ENCODE measurements at regions not wholly inside any gene's neighbourhood (a gene's known extent, or its start where the extent isn't known, plus 50 kb on each side); places are given as distances from the start of the nearest gene placed in this dataset.
"Not testable (repeated sequence)": the region's sequence is repeated elsewhere in the genome, so short reads cannot be mapped to it uniquely, and the experiment has no call there.

DNA sequence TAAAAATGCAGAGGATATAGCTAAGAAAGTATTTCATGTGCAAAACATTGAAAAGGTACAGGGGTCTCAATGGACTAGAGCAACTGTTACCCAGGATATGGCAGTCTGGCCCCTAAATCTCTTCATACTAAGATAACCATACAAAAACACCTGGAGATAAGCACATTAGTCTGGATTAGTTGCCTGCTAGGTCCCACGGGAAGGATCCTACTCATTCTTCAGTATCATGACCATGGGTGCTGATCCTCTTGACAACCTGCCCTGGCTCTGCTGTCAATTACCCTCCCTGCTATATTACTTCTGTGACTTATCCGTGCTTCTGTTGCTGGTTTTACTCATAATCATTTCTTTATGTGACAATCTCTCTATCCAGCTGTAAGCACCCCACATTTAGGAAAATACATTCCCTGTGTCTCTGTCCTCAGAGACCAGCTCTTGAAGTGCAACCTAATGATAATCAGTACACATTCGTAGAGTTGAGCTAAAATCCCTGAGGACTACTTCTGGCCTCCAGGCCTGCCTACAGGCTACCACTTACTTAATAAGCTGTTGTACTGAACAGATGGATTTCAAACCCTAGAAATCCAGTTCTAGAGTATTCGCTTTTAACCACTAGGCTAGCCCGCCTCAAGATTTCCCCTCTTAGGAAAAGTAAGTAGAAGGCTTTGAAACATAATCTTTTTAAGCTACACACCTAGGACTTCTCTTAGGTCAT, 190.5 kb upstream of the OR13F1 start:
- WGBS, 2 donors = 74 to 75% methylated on average over 5 of the region's 5 CpGs
- Histone ChIP-seq H3K36me3 (no peaks in the 10 kb centered on the region), H3K4me3 (no peak overlapping the region), H3K27ac (no peak overlapping the region), H3K4me1 (no peaks in the 10 kb centered on the region), H3K9me3 (no peaks in the 10 kb centered on the region), H3K27me3 (no peaks in the 10 kb centered on the region)
- ATAC-seq (ENCODE audit: low FRiP score in 2 of 2) (no peak), DNase-seq (no peak)
- TF ChIP-seq POLR2A (IDR thresholded peaks at IDR 0.05) (no peak), POLR2AphosphoS5 (IDR thresholded peaks at IDR 0.05) (no peak), EP300 (IDR thresholded peaks at IDR 0.05) (no peak)
- TF ChIP-seq, protein P1, sequence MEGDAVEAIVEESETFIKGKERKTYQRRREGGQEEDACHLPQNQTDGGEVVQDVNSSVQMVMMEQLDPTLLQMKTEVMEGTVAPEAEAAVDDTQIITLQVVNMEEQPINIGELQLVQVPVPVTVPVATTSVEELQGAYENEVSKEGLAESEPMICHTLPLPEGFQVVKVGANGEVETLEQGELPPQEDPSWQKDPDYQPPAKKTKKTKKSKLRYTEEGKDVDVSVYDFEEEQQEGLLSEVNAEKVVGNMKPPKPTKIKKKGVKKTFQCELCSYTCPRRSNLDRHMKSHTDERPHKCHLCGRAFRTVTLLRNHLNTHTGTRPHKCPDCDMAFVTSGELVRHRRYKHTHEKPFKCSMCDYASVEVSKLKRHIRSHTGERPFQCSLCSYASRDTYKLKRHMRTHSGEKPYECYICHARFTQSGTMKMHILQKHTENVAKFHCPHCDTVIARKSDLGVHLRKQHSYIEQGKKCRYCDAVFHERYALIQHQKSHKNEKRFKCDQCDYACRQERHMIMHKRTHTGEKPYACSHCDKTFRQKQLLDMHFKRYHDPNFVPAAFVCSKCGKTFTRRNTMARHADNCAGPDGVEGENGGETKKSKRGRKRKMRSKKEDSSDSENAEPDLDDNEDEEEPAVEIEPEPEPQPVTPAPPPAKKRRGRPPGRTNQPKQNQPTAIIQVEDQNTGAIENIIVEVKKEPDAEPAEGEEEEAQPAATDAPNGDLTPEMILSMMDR (IDR thresholded peaks at IDR 0.05) = no peak

DNA sequence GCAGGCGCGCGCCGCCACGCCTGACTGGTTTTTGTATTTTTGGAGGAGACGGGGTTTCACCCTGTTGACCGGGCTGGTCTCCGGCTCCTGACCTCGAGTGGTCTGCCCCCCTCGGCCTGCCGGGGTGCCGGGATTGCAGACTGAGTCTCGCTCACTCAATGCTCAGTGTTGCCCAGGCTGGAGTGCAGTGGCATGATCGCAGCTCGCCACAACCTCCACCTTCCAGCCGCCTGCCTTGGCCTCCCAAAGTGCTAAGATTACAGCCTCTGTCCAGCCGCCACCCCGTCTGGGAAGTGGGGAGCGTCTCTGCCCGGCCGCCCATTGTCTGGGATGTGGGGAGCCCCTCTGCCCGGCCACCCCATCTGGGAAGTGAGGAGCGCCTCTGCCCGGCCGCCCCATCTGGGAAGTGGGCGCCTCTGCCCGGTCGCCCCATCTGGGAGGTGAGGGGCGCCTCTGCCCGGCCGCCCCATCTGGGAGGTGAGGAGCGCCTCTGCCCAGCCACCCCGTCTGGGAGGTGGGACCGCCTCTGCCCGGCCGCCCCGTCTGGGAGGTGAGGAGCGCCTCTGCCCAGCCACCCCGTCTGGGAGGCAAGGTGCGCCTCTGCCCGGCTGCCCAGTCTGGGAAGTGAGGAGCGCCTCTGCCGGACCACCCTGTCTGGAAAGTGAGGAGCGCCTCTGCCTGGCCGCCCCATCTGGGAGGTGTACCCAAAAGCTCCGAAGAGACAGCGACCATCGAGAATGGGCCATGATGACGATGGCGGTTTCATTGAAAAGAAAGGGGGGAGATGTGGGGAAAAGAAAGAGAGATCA, 187.7 kb upstream of the OR13F1 start:
- not testable (repeated sequence) for H3K4me1 ChIP-seq
- 91 to 95% methylated on average over 12 to 50 of the region's 50 CpGs for WGBS, 2 donors

DNA sequence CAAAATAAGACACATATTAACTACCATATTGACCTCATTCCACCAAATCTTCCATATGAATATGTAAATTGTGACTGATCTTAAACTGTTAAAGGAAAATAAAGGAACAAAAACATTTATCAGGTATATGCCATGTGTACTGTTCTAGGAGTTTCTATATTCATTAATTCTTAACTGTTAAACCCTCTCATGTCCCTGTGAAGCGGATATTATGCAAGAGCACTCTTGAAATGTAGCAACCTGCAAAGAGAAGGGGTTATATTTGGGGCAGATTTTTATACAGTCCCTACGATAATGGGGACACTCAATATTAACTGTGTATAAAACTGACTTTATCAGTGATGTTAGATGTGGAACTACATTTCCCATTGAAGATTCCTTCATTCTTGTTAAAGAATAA, 184.9 kb upstream of the OR13F1 start:
- H3K36me3 ChIP-seq = no peaks in the 10 kb centered on the region
- peaks cover 0 to 5% (median 0%) of the 10 kb centered on the region in 4 donors for H3K4me1 ChIP-seq
- no peak for TF ChIP-seq POLR2AphosphoS5 (IDR thresholded peaks at IDR 0.05)
- TF ChIP-seq, protein P1 (IDR thresholded peaks at IDR 0.05) = no peak
- TF ChIP-seq EP300 (IDR thresholded peaks at IDR 0.05) = no peak
- TF ChIP-seq POLR2A (IDR thresholded peaks at IDR 0.05) = no peak
- WGBS, 2 donors = 47 to 48% methylated on average over 2 of the region's 2 CpGs
- ATAC-seq (ENCODE audit: low FRiP score in 2 of 2) (no peak), DNase-seq (no peak)
- no peak overlapping the region for H3K27ac ChIP-seq
- H3K4me3 ChIP-seq = no peak overlapping the region
- H3K27me3 ChIP-seq = no peaks in the 10 kb centered on the region
- no peaks in the 10 kb centered on the region for H3K9me3 ChIP-seq

More for the DNA sequence above, 187.7 kb upstream of the OR13F1 start:
- not testable (repeated sequence) for H3K36me3 ChIP-seq; H3K4me3 ChIP-seq; H3K27ac ChIP-seq; H3K9me3 ChIP-seq; H3K27me3 ChIP-seq; ATAC-seq (ENCODE audit: low FRiP score in 2 of 2)
- peak in 1 of 2 donors; percentile 63 for DNase-seq

DNA sequence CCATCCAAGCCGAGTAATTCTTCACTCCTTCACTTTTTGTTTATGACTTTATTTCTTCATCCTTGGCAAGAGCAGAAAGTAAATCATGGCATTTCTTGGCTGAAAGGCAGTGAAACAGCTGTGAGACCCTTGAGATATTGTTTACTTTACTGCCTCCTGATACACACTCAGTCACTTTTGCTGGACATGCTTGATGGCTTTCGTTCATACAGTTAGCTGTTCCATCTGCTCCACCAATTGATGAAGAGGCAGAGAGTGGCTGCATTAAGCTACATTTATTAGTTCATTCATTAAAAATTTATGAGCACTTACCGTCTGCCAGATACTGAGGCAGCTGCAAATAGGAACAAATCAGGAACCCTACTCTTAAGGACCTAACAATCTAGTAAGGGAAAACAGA, 184.4 kb upstream of the OR13F1 start:
- H3K27me3 ChIP-seq = no peaks in the 10 kb centered on the region
- H3K36me3 ChIP-seq = no peaks in the 10 kb centered on the region
- H3K27ac ChIP-seq = no peak overlapping the region
- peaks cover 0 to 5% (median 0%) of the 10 kb centered on the region in 4 donors for H3K4me1 ChIP-seq
- ATAC-seq (ENCODE audit: low FRiP score in 2 of 2) = no peak
- H3K4me3 ChIP-seq = no peak overlapping the region
- TF ChIP-seq, protein P1 (IDR thresholded peaks at IDR 0.05) = no peak
- TF ChIP-seq POLR2AphosphoS5 (IDR thresholded peaks at IDR 0.05) = no peak
- no peak for TF ChIP-seq POLR2A (IDR thresholded peaks at IDR 0.05)
- no peak for TF ChIP-seq EP300 (IDR thresholded peaks at IDR 0.05)
- DNase-seq = no peak
- 49 to 53% methylated on average over 3 of the region's 3 CpGs for whole genome bisulfite sequencing, 2 donors
- no peaks in the 10 kb centered on the region for H3K9me3 ChIP-seq

DNA sequence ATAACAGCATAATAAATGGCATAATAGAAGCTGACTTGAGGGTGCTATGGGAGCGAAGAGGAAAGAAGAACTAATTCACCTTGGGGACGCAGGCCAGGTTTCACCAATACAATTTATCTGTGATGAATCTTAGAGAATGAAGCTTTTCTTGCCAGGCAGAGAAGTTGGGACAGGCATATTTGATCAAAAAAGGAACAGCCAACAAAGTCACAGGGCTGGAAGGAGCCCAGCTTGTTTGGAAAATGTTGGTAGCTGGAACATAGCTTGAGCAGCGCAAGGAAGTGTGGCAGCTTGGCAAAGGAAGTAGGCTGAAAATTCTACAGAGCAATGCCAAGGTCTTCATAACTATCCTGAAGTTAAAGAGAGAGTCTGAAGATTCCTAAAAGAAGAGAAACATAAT, 181.5 kb upstream of the OR13F1 start:
- Histone ChIP-seq H3K9me3 (no peaks in the 10 kb centered on the region), H3K4me1 (peaks cover 0 to 5% (median 0%) of the 10 kb centered on the region in 4 donors), H3K36me3 (no peaks in the 10 kb centered on the region), H3K27ac (no peak overlapping the region), H3K27me3 (no peaks in the 10 kb centered on the region), H3K4me3 (no peak overlapping the region)
- 90 to 92% methylated on average over 3 of the region's 3 CpGs for WGBS, 2 donors
- no peak for DNase-seq
- ATAC-seq (ENCODE audit: low FRiP score in 2 of 2) = no peak
- no peak for TF ChIP-seq POLR2A (IDR thresholded peaks at IDR 0.05)
- no peak for TF ChIP-seq EP300 (IDR thresholded peaks at IDR 0.05)
- TF ChIP-seq, protein P1 (IDR thresholded peaks at IDR 0.05) = no peak
- TF ChIP-seq POLR2AphosphoS5 (IDR thresholded peaks at IDR 0.05) = no peak

DNA sequence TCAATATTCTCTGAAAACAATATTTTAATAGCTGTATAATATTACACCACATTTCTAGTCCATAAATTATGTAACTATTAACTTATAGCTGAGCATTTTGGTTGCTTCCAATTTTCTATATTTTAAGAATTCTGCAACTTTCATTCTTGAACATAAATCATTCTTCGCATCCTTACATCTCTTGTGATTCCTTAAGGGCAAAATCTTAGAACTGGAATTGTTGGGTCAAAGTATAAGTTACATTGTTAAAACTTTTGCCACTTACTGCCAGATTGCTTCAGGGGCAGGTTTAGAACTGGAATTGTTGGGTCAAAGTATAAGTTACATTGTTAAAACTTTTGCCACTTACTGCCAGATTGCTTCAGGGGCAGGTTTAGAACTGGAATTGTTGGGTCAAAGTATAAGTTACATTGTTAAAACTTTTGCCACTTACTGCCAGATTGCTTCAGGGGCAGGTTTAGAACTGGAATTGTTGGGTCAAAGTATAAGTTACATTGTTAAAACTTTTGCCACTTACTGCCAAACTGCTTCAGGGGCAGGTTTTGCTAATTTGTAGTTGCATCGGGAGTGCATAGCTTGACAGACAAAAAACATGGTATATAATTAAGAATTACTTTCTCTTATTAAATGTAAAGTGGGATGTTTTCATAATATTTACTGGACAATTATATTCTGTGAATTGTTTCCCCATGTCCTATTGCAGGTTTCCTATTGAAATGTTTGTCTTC, 179.9 kb upstream of the OR13F1 start:
- not testable (repeated sequence) for H3K27me3 ChIP-seq; H3K4me3 ChIP-seq; DNase-seq; H3K27ac ChIP-seq; H3K4me1 ChIP-seq; ATAC-seq (ENCODE audit: low FRiP score in 2 of 2); H3K36me3 ChIP-seq; H3K9me3 ChIP-seq
- WGBS, 2 donors = 91 to 94% methylated on average over 2 of the region's 2 CpGs

Data from upper lobe of left lung (tissue), 6 donors.